NCI-H1930 (cell line): ENCODE measurements at regions not wholly inside any gene's neighbourhood (a gene's known extent, or its start where the extent isn't known, plus 50 kb on each side); places are given as distances from the start of the nearest gene placed in this dataset.
A peak's percentile ranks its signal among the peaks of the same experiment; 100 is the strongest.

ENCODE experiments used
- DNase-seq, 2 experiments: peaks; one replicate each; lab custom pipeline; 2025; lab: John Stamatoyannopoulos, UW

- DNase-seq: no peak
Observed at GRCh38 chr2:147711031-147711430, 133.8 kb upstream of the ACVR2A start.

- no peak for DNase-seq
Observed at GRCh38 chr2:147709655-147710054, 135.2 kb upstream of the ACVR2A start.

GRCh38 chr2:147703171-147703570 lies 141.7 kb upstream of the ACVR2A start:
- DNase-seq: no peak

GRCh38 chr2:147698166-147698565 lies 146.7 kb upstream of the ACVR2A start:
- no peak for DNase-seq

- DNase-seq: no peak
Observed at GRCh38 chr2:147696426-147696825, 148.4 kb upstream of the ACVR2A start.

GRCh38 chr2:147689220-147689909 lies 155.5 kb upstream of the ACVR2A start:
- DNase-seq: no peak

- DNase-seq: no peak
Observed at GRCh38 chr2:147688242-147688641, 156.6 kb upstream of the ACVR2A start.

GRCh38 chr2:147686365-147686764 lies 158.5 kb upstream of the ACVR2A start:
- no peak for DNase-seq

GRCh38 chr2:147684903-147685302 lies 159.9 kb upstream of the ACVR2A start:
- no peak for DNase-seq

- DNase-seq: no peak
Observed at GRCh38 chr2:147683380-147683779, 161.4 kb upstream of the ACVR2A start.

GRCh38 chr2:147681093-147681492 lies 163.7 kb upstream of the ACVR2A start:
- DNase-seq: no peak

- peak; percentile 74 to 89 for DNase-seq
Observed at GRCh38 chr2:147679955-147680531, 164.8 kb upstream of the ACVR2A start.

GRCh38 chr2:147679191-147679954 lies 165.5 kb upstream of the ACVR2A start:
- DNase-seq: peak; percentile 74 to 89

- no peak for DNase-seq
Observed at GRCh38 chr2:147665105-147665504, 179.7 kb upstream of the ACVR2A start.

- no peak for DNase-seq
Observed at GRCh38 chr2:147663962-147664361, 180.9 kb upstream of the ACVR2A start.

GRCh38 chr2:147663153-147663961 lies 181.5 kb upstream of the ACVR2A start:
- no peak for DNase-seq

GRCh38 chr2:147662221-147662620 lies 182.6 kb upstream of the ACVR2A start:
- DNase-seq: no peak

GRCh38 chr2:147660680-147661079 lies 184.1 kb upstream of the ACVR2A start:
- DNase-seq: no peak

GRCh38 chr2:147659051-147659450 lies 185.8 kb upstream of the ACVR2A start:
- DNase-seq: no peak

- DNase-seq: no peak
Observed at GRCh38 chr2:147657086-147658000, 187.5 kb upstream of the ACVR2A start.

GRCh38 chr2:147649998-147650397 lies 194.8 kb upstream of the ACVR2A start:
- no peak for DNase-seq
